Mesenchymal stem cell (in vitro differentiated cells and primary cell): ENCODE measurements at regions not wholly inside any gene's neighbourhood (a gene's known extent, or its start where the extent isn't known, plus 50 kb on each side); places are given as distances from the start of the nearest gene placed in this dataset.

ENCODE experiments used
- DNase-seq: peaks from one replicate; pipeline ENCODE4 v3.0.0-alpha.2; 2013
- H2AFZ ChIP-seq: one replicate; pipeline ENCODE4 v1.6.1; 2013; ENCODE audit warnings: low read depth, mild to moderate bottlenecking, control low read depth, inconsistent platforms, low read length, moderate library complexity
- H2AK5ac ChIP-seq: 2 replicates; pipeline ENCODE4 v1.6.1; 2013; ENCODE audit warnings: low read length, moderate library complexity, mild to moderate bottlenecking, inconsistent platforms; ENCODE audit not compliant: severe bottlenecking
- H2BK120ac ChIP-seq: one replicate; pipeline ENCODE4 v1.6.1; 2013; ENCODE audit warnings: low read depth, mild to moderate bottlenecking, inconsistent platforms, low read length, moderate library complexity
- H2BK12ac ChIP-seq, 2 experiments: one replicate each; pipeline ENCODE4 v1.6.1; 2013; ENCODE audit warnings: inconsistent platforms in 2 of 2, low read length in 2 of 2, mild to moderate bottlenecking in 2 of 2, moderate library complexity in 2 of 2, control low read depth in 1 of 2
- H2BK15ac ChIP-seq: one replicate; pipeline ENCODE4 v1.6.1; 2013; ENCODE audit warnings: mild to moderate bottlenecking, low read depth, inconsistent platforms; ENCODE audit not compliant: poor library complexity, severe bottlenecking
- H2BK5ac ChIP-seq: 2 replicates; pipeline ENCODE4 v1.6.1; 2013; ENCODE audit warnings: low read depth, mild to moderate bottlenecking, low read length, control low read depth, inconsistent platforms; ENCODE audit not compliant: poor library complexity, severe bottlenecking
- H3K14ac ChIP-seq, 2 experiments: one replicate each; pipeline ENCODE4 v1.6.1; 2013; ENCODE audit warnings: inconsistent platforms in 2 of 2, low read length in 2 of 2, control low read depth in 1 of 2, mild to moderate bottlenecking in 1 of 2, moderate library complexity in 1 of 2
- H3K18ac ChIP-seq, 2 experiments: one replicate each; pipeline ENCODE4 v1.6.1; 2013; ENCODE audit warnings: inconsistent platforms in 2 of 2, low read length in 2 of 2, control low read depth in 1 of 2, low read depth in 1 of 2, mild to moderate bottlenecking in 1 of 2
- H3K23ac ChIP-seq, 2 experiments: one replicate each; pipeline ENCODE4 v1.6.1; 2013; ENCODE audit warnings: inconsistent platforms in 2 of 2, low read length in 2 of 2, mild to moderate bottlenecking in 2 of 2, moderate library complexity in 2 of 2, control low read depth in 1 of 2
- H3K27ac ChIP-seq: 2 replicates; pipeline ENCODE4 v1.5.1; 2013; ENCODE audit warnings: mild to moderate bottlenecking, moderate library complexity, low read length, control low read depth, inconsistent platforms; ENCODE audit not compliant: poor library complexity, severe bottlenecking
- H3K27me3 ChIP-seq, 2 experiments: 2 replicates each; pipeline versions ENCODE4 v1.6.1 to v1.7.0; 2013; ENCODE audit warnings: low read length in 2 of 2, mild to moderate bottlenecking in 2 of 2, moderate library complexity in 2 of 2, control low read depth in 1 of 2, inconsistent platforms in 1 of 2; ENCODE audit not compliant: control insufficient read depth in 1 of 2, insufficient read depth in 1 of 2
- H3K36me3 ChIP-seq, 2 experiments: 2 replicates each; pipeline versions ENCODE4 v1.6.1 to v1.7.0; 2013; ENCODE audit warnings: low read length in 2 of 2, control low read depth in 1 of 2, inconsistent platforms in 1 of 2, low read depth in 1 of 2, mild to moderate bottlenecking in 1 of 2; ENCODE audit not compliant: insufficient read depth in 2 of 2, control insufficient read depth in 1 of 2
- H3K4ac ChIP-seq, 2 experiments: one replicate each; pipeline ENCODE4 v1.6.1; 2013; ENCODE audit warnings: inconsistent platforms in 2 of 2, low read length in 2 of 2, mild to moderate bottlenecking in 2 of 2, moderate library complexity in 2 of 2, control low read depth in 1 of 2, low read depth in 1 of 2
- H3K4me1 ChIP-seq: 2 replicates; pipeline ENCODE4 v1.6.1; 2013; ENCODE audit warnings: low read depth, low read length, control low read depth; ENCODE audit not compliant: control insufficient read depth, insufficient read depth
- H3K4me2 ChIP-seq: 2 replicates; pipeline ENCODE4 v1.6.1; 2013; ENCODE audit warnings: low read length, mild to moderate bottlenecking, inconsistent platforms; ENCODE audit not compliant: poor library complexity, severe bottlenecking
- H3K4me3 ChIP-seq, 2 experiments: 2 replicates each; pipeline versions ENCODE4 v1.5.1 to v1.7.0; 2013; ENCODE audit warnings: low read length in 2 of 2, mild to moderate bottlenecking in 2 of 2, control low read depth in 1 of 2, low read depth in 1 of 2; ENCODE audit not compliant: insufficient read depth in 1 of 2
- H3K79me1 ChIP-seq: replicated peaks from 2 replicates; pipeline ENCODE4 v1.6.1; 2013; ENCODE audit warnings: mild to moderate bottlenecking, control low read depth, low read length, inconsistent platforms; ENCODE audit not compliant: poor library complexity, severe bottlenecking
- H3K9ac ChIP-seq: 2 replicates; pipeline ENCODE4 v1.7.0; 2013; ENCODE audit warnings: mild to moderate bottlenecking, low read length, moderate library complexity
- H3K9me3 ChIP-seq: 2 replicates; pipeline ENCODE4 v1.7.0; 2013; ENCODE audit warnings: mild to moderate bottlenecking, low read length; ENCODE audit not compliant: control insufficient read depth
- H4K8ac ChIP-seq: one replicate; pipeline ENCODE4 v1.6.1; 2013; ENCODE audit warnings: inconsistent platforms, mild to moderate bottlenecking, low read length, moderate library complexity
- H4K91ac ChIP-seq: one replicate; pipeline ENCODE4 v1.6.1; 2013; ENCODE audit warnings: mild to moderate bottlenecking, low read length, inconsistent platforms
- WGBS: methylation state at CpG from one replicate; pipeline ENCODE4 v1.1.7; 2013; ENCODE audit warnings: mixed read lengths; 5-methylcytosine and 5-hydroxymethylcytosine counted together

- Histone ChIP-seq H3K4me3 (no peak overlapping the region), H2AFZ (no peak overlapping the region), H3K27me3 (no peaks in the 10 kb centered on the region), H2BK15ac (no peak overlapping the region), H3K4ac (no peak overlapping the region), H4K91ac (no peak overlapping the region), H2AK5ac (no peak overlapping the region), H2BK12ac (no peak overlapping the region), H3K9ac (no peak overlapping the region), H3K79me1 (peaks cover 4% of the 10 kb centered on the region), H2BK120ac (no peak overlapping the region), H3K14ac (no peak overlapping the region), H3K18ac (no peak overlapping the region), H4K8ac (no peak overlapping the region), H3K4me1 (peaks cover 6% of the 10 kb centered on the region), H3K27ac (peak overlapping the region; percentile 10), H3K36me3 (peaks cover 8 to 18% of the 10 kb centered on the region in 2 experiments), H3K9me3 (no peaks in the 10 kb centered on the region), H2BK5ac (no peak overlapping the region), H3K23ac (no peak overlapping the region), H3K4me2 (no peak overlapping the region)
- no CpG with 5 or more reads among the region's 1 CpG for WGBS
- no peak for DNase-seq
These were observed 89.5 kb upstream of the IL12A start for GRCh38 chr3:159899166-159899565.

- H3K4me1 ChIP-seq = peaks cover 6% of the 10 kb centered on the region
- H3K18ac ChIP-seq = peak overlapping the region in 1 of 2 experiments; percentile 59
- H4K8ac ChIP-seq = no peak overlapping the region
- peaks cover 1% of the 10 kb centered on the region for H3K79me1 ChIP-seq
- no peak overlapping the region for H3K4me2 ChIP-seq
- no peaks in the 10 kb centered on the region for H3K27me3 ChIP-seq
- H2BK15ac ChIP-seq = no peak overlapping the region
- WGBS = 77% methylated on average over 7 of the region's 8 CpGs
- peak overlapping the region; percentile 14 for H4K91ac ChIP-seq
- no peak overlapping the region for H3K9ac ChIP-seq
- H2BK12ac ChIP-seq = no peak overlapping the region
- no peak for DNase-seq
- H2BK120ac ChIP-seq = no peak overlapping the region
- no peak overlapping the region for H3K14ac ChIP-seq
- H3K23ac ChIP-seq = no peak overlapping the region
- no peak overlapping the region for H3K4me3 ChIP-seq
- H3K36me3 ChIP-seq = peaks cover 3 to 4% of the 10 kb centered on the region in 2 experiments
- H3K9me3 ChIP-seq = no peaks in the 10 kb centered on the region
- peak overlapping the region in 1 of 2 experiments; percentile 24 for H3K4ac ChIP-seq
- H2AFZ ChIP-seq = no peak overlapping the region
- H2AK5ac ChIP-seq = no peak overlapping the region
- no peak overlapping the region for H2BK5ac ChIP-seq
- H3K27ac ChIP-seq = no peak overlapping the region
These were observed 85.9 kb upstream of the IL12A start for GRCh38 chr3:159902546-159903314.

- no peak overlapping the region for H2BK15ac ChIP-seq
- no peak overlapping the region for H2BK120ac ChIP-seq
- H2AFZ ChIP-seq = no peak overlapping the region
- H4K8ac ChIP-seq = no peak overlapping the region
- no peak overlapping the region for H3K4me3 ChIP-seq
- no peak overlapping the region for H3K9ac ChIP-seq
- H3K9me3 ChIP-seq = no peaks in the 10 kb centered on the region
- H2BK12ac ChIP-seq = no peak overlapping the region
- H3K14ac ChIP-seq = no peak overlapping the region
- no peak overlapping the region for H4K91ac ChIP-seq
- no peak overlapping the region for H3K4ac ChIP-seq
- H3K4me1 ChIP-seq = peaks cover 2% of the 10 kb centered on the region
- peaks cover 0 to 4% of the 10 kb centered on the region in 2 experiments for H3K36me3 ChIP-seq
- H2AK5ac ChIP-seq = no peak overlapping the region
- H3K79me1 ChIP-seq = no peaks in the 10 kb centered on the region
- no peak overlapping the region for H3K23ac ChIP-seq
- no peaks in the 10 kb centered on the region for H3K27me3 ChIP-seq
- H3K4me2 ChIP-seq = no peak overlapping the region
- DNase-seq = no peak
- H3K18ac ChIP-seq = no peak overlapping the region
- no peak overlapping the region for H3K27ac ChIP-seq
- WGBS = 81% methylated on average over 2 of the region's 2 CpGs
- H2BK5ac ChIP-seq = no peak overlapping the region
These were observed 84.2 kb upstream of the IL12A start for GRCh38 chr3:159904455-159904854.

GRCh38 chr3:159904911-159905310 lies 83.7 kb upstream of the IL12A start:
- Histone ChIP-seq H3K4ac (no peak overlapping the region), H4K8ac (no peak overlapping the region), H3K23ac (no peak overlapping the region), H2AK5ac (no peak overlapping the region), H2AFZ (no peak overlapping the region), H2BK120ac (no peak overlapping the region), H3K27ac (no peak overlapping the region), H3K4me1 (peaks cover 2% of the 10 kb centered on the region), H3K9ac (no peak overlapping the region), H3K4me3 (no peak overlapping the region), H3K9me3 (no peaks in the 10 kb centered on the region), H3K36me3 (peaks cover 0 to 4% of the 10 kb centered on the region in 2 experiments), H4K91ac (no peak overlapping the region), H2BK5ac (no peak overlapping the region), H3K14ac (no peak overlapping the region), H3K79me1 (no peaks in the 10 kb centered on the region), H2BK12ac (no peak overlapping the region), H3K4me2 (no peak overlapping the region), H3K18ac (no peak overlapping the region), H2BK15ac (no peak overlapping the region), H3K27me3 (no peaks in the 10 kb centered on the region)
- 95% methylated on average over 2 of the region's 2 CpGs for WGBS
- DNase-seq = no peak
